GM19240 (cell line): ENCODE measurements at regions not wholly inside any gene's neighbourhood (a gene's known extent, or its start where the extent isn't known, plus 50 kb on each side); places are given as distances from the start of the nearest gene placed in this dataset.

Experiments
- DNase-seq: peaks from one replicate; pipeline ENCODE4 v3.0.0; 2011; ENCODE audit warnings: low spot score; ENCODE audit not compliant: insufficient read length

DNA sequence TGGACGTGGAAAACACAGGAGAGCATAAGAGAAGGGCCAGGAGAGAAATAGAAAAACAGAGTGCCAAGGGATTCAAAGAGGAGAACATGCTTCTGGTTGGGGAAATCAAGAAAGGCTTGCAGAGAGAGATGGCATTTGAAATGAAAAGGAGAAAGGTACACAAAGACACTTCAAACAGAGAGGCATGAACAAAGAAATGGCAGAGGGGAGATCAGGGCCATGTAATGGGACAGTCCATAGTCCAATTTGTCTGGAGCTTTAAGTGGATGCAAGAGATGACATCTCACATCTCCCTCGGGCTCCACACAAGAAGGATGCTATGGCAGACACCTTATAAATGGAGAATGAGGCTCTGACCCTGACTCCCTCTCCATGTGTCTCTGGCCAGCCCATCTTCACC, 331.1 kb downstream of the MLLT3 start:
- DNase-seq, result no peak

GRCh38 chr9:20290257-20290656, 332.0 kb downstream of the MLLT3 start:
- no peak for DNase-seq

DNA sequence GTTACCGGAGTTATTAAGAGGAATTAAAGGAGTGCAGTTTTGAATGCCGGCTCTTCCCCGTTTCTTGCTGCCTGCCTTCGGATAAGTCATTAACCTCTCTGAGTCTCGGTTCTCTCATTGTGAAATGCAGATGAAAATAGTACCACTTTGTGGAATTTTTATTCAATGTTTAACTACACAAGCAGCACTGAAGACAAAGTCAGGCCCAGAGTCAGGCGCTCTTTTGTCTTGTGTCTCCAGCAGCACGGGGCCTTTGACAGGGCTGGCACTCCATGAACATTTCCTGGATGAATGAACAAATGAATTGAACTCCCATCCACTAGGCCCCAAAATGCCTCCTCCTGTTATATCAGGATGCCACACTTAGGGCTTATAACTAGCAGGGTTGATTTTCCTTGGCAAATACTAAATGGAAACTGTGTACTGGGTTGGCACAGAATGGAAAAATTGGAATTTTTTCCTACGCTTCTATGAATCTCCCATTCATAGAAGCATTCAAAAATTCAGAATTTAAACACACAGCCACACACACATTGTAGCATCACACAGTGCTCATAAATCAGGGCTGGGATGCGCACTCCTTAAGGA, 332.8 kb downstream of the MLLT3 start:
- no peak for DNase-seq

GRCh38 chr9:20286969-20287368, 335.3 kb downstream of the MLLT3 start:
- DNase-seq, result no peak

DNA sequence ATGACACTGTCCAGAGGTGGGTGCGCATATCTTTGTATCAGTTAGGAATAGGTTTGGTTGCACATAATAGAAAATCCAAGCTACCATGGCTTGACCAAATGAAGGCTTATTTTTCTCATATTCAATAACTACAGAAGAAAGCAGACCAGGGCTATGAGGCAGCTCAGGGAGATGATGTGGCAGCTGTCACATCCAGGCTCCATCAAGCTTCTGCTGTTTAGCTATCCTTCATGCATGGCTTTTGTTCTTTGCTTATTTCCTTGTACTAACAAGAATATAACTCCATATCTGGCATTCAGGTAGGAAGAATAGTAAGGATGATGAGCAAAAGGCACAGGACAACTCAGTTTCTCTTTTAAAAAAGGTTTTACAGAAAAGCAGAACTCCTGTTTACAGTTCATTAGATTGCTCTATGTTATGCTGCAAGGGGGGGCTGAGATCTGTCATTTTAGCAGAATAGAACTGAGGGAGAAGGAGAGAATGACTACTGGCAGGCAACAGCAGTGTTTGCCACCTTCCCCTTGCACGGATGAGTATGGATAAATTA, 336.1 kb downstream of the MLLT3 start:
- DNase-seq, result no peak

DNA sequence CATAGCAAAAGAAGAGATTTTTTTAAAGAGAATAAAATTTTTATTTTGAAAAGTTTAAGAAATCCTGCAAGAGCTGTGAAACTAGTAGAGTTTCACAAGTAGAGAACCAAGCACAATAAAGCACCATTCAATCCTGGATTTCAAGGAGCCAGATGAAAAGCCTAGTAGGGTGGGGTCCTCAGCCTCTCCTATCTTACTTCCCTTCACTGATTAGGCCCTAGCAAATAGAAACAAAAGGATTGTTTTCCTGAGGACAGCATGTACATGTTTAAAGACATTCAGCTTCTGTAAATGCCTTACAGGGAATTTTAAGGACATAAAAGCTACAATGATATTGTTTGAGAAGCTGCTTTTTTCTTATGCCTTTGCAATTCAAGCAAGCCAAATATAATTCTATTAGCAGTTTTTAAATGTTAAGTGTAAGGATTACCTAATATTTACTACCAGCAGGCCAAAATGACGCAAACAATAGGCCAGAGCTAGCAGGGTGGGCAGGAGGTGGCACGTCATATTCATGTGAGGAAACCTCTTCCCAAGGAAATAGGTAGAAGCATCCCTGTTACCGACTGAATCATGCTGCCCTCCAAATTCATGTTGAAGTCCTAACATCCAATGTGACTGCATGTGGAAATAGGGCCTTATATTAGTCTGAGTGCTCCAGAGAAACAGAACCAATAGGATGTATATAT, 337.6 kb downstream of the MLLT3 start:
- DNase-seq, result no peak

DNA sequence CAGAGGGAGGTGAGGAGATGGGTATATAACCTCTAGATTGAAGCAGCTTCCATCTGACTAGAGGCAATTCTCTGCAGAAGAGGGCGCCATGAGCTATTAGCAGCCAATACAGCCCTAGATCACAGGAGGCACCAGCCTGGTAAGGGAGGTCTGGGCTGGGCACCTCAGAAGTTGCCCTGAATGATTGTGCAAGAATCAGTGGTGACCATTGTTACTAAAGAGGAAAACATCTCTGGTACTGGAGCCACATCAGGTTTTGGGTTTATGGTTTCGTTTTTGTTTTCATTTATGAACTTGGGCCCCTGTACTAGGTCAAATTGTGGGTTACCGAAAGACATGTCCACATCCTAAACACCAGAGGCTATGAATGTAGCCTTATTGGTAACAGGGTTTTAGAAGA, 342.0 kb downstream of the MLLT3 start:
- no peak for DNase-seq

- no peak for DNase-seq
These were observed 345.5 kb downstream of the MLLT3 start for GRCh38 chr9:20276762-20277161.

GRCh38 chr9:20271723-20272122, 350.6 kb downstream of the MLLT3 start:
- no peak for DNase-seq

- no peak for DNase-seq
These were observed 351.2 kb downstream of the MLLT3 start for GRCh38 chr9:20271096-20271495.

GRCh38 chr9:20270161-20270560, 352.1 kb downstream of the MLLT3 start:
- no peak for DNase-seq

- DNase-seq, result no peak
These were observed 352.7 kb downstream of the MLLT3 start for GRCh38 chr9:20269620-20270019.

DNA sequence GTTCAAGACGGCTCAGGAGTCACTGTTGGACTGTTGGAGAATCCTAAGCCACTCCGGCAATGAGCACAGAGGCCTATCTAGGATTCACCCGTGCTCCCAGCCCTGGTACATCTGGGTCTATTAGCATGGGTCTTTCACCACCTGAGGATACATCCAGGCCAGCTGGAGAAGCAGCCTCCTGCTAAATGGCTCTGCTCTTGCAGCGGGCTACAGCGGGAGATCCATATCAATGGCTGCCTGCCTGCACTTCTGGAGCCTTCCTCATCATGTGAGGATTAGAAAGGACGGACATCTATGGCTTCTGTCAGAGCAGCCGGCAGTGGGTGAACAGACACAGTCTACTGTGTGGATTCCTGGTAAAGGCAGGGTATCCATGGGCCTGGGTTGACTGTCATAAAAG, 357.4 kb downstream of the MLLT3 start:
- no peak for DNase-seq

DNA sequence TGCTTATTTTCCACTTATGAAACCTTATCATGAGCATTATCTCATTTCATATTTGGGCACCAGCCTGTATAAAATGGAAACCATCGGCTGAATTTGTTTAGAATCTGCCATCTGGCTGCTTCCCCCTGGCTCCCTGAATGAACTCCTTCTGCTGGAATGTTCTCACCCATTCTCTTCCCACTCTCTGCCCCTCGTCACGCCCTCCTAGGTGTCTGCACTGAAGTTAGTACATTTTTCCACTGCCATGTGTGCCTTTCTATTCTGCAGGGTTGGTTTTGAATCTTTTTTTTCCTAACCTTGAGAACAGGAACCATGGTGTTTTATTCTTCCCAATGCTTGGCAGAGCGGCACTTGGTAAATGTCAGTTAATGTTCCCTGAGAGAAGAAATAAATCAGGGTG, 359.7 kb downstream of the MLLT3 start:
- DNase-seq, result no peak

GRCh38 chr9:20256284-20256948, 365.9 kb downstream of the MLLT3 start:
- DNase-seq, result no peak

DNA sequence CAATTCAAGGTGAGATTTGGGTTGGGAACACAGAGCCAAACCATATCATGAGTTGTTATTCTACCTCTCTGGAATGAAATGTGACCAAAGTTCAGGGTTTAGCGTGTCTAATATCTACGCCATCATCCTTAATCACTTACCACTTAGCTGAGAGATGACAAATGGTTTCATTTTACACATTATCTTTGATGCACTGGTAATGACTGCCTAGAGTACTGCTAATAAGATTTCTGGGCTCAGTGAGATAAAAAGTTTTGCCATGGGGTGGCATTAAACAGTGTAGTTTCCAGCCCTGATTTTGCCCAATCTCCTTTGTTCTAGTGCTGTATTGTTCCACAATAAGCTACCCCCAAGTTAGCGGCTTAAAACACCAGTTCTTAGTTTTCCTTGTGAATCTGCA, 367.2 kb downstream of the MLLT3 start:
- no peak for DNase-seq

- DNase-seq, result no peak
These were observed 368.7 kb downstream of the MLLT3 start for GRCh38 chr9:20253635-20254034.

- DNase-seq, result no peak
These were observed 369.5 kb downstream of the MLLT3 start for GRCh38 chr9:20252778-20253177.

DNA sequence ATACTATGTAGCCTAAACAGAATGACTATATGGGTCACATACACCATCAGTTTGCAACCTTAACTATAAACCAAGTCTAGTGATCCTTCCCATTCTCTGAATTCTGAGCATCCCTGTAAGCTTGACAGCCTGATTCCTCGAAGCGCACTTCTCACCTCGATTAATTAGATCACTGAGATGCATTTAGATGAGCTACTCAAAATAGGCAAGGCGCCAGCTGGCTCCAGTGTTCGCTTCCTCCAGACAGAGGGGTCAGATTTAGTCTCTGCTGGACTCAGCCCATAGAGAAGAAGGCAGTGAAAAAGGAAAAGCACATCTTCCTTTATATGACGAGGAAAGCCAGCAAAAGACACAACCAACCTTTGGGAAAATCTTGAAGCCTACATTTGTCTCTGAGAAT, 371.5 kb downstream of the MLLT3 start:
- DNase-seq, result no peak

- no peak for DNase-seq
These were observed 378.0 kb downstream of the MLLT3 start for GRCh38 chr9:20244271-20244670.

- DNase-seq, result no peak
These were observed 378.5 kb downstream of the MLLT3 start for GRCh38 chr9:20243841-20244240.

DNA sequence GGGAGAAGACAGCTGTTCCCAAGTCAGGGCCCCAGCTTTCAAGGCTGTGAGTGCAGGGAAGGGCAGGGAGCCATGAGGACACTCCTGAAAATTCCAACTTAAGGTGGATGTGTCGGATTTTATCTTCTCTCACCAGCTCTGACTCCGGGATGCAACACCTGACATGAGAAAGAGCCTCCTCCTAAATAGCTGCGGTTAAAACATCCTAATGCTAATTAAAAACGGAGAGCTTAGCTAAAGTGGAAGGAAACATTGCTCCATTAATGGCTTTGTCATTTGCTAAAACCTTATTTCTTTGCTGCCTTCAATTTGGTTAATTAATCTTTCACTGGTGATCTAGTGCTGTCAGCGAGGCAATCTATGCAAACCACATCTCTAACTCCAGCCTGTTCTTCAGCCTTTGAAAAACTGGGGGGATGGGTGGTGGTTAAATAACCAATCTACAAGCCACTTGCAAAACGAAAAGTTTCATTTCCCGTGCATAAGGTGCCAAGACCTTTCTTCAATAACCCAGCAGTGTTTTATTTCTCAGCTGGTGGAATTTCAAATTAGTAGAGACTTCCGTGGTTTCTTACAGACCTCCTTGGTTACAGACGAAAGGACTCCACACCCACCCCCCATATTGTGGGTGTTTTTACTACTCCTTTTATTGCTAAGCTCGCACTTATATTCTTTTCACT, 379.6 kb downstream of the MLLT3 start:
- DNase-seq, result peak; percentile 47
